ENCODE measurements at regions not wholly inside any gene's neighbourhood (a gene's known extent, or its start where the extent isn't known, plus 50 kb on each side); places are given as distances from the start of the nearest gene placed in this dataset.

DNA sequence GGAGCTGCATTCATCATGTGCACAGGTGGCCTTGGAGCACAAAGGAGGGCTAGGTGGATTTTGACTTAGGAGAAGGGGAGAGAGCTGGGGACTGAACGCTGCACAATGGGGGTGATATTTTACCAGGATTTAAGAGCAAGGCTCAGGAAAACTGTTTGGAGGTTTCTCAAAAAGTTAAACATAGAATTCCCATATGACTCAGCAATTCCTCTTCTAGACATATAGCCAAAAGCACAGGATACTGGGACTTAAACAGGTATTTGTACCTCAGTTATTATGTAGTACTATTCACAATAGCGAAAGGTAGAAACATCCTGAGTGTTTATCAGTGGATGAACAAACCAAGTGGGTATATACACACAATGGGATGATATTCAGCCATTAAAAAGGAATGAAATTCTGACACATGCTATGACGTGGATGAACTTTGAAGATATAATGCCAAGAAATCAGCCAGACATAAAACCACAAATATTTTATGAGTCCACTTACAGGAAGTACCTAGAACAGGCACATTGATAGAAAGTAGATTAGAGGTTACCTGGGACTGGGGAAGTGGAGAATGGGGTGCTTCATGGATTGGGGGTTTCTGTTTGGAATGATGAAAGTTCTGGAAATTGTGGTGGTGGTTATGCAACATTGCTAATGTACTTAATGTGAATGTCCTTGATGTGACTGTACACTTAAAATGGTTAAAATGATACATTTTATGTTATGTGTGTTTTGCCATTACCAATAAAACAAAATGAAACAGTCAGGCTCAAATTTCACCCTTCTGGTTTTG lies 216.9 kb downstream of the HAUS1 start:
- no peak for DNase-seq (ENCODE audit: low read depth in 4 of 4, low spot score in 1 of 4)

- DNase-seq (ENCODE audit: low read depth in 4 of 4, low spot score in 1 of 4): no peak
These were observed 217.8 kb downstream of the HAUS1 start for GRCh38 chr18:46321955-46322354.

DNA sequence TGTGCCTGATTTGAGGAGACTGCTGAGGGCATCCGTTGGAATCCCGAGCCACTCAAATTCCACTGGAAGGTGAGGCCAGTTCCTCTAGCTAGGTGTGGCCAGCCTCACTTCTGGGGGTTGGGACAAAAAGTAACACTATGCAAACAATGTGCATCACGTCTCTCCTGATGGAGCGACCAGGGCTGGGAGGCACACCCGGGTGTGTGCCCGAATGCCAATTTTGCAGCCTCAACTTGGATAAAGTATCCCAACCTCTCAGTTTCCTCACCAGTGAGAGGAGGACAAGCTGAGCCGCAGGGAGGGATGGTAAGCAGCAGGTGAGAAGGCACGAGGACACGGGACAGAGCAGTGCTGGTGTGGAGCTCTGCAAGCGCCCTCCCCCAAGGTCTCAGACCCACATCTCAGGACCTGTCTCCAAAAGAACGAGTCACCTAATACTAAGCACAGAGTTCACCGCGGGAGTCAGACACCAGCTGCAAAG lies 218.3 kb downstream of the HAUS1 start:
- DNase-seq (ENCODE audit: low read depth in 4 of 4, low spot score in 1 of 4): no peak

DNA sequence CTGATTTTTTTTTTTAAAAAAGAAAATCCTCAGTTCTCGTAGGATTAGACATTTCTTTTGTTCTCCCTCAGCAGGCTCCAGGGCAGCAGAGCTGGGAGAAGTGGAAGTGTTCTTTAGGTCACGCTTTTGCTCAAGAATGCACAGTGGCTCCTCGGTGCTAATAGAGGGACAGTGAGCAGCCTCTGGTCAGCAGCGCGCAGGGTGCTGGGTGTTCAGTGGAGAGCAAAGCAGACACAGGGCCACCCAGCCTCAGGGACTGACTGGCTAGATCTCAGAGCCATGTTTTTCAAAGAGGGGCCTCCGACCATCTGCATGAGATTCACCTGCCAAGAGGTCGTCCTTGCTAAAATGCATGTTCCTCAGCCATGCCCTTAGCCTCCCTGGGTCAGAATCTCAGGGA lies 218.8 kb downstream of the HAUS1 start:
- no peak for DNase-seq (ENCODE audit: low read depth in 4 of 4, low spot score in 1 of 4)

- no peak for DNase-seq (ENCODE audit: low read depth in 4 of 4, low spot score in 1 of 4)
These were observed 220.1 kb downstream of the HAUS1 start for GRCh38 chr18:46324087-46324955.

- DNase-seq (ENCODE audit: low read depth in 4 of 4, low spot score in 1 of 4): no peak
These were observed 221.7 kb downstream of the HAUS1 start for GRCh38 chr18:46325895-46326294.

- no peak for DNase-seq (ENCODE audit: low read depth in 4 of 4, low spot score in 1 of 4)
These were observed 225.6 kb downstream of the HAUS1 start for GRCh38 chr18:46329736-46330246.

DNA sequence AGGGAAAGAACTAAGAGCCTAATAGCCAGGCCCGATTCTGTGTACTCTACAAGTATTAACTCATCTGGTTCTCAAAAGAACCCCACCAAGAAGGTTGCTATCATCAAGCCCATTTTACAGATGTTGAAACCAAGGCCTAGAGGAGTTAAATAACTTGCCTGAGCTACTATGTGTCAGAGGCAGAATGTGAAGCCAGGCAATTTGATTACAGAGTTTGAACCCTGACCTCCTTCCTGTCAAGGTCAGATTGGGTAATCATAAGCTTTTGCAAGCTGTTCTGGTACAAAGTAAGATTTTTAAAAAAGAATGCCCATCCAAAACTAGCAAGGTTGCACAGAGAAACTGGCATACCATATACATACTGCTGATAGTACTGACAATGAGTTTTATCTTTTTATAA lies 227.1 kb downstream of the HAUS1 start:
- no peak for DNase-seq (ENCODE audit: low read depth in 4 of 4, low spot score in 1 of 4)

DNA sequence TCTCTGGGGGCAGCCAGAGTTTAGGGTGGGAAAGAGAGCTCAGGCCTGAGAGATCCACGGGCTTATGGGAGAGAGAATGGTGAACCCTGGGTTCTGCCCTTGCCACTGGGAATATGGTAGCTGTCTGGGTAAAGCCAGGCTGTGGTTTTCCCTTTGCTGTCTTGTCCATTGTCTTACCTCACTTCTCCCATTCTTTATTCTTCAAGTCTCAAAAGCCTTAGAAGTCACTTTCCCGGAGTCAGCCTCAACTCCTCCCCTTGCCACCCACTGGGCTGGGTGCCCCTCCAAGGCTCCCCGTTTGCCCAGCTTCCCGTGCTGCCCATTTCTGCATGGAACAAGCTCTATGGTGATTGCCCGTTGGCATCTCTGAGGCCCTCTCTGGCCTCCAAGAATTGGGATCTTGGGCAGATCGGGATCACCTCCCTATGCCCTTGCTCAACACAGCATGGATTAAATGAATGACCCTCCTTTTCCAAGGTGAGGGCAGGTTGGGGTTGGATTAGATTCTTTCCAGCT lies 228.2 kb downstream of the HAUS1 start:
- DNase-seq (ENCODE audit: low read depth in 4 of 4, low spot score in 1 of 4): no peak

DNA sequence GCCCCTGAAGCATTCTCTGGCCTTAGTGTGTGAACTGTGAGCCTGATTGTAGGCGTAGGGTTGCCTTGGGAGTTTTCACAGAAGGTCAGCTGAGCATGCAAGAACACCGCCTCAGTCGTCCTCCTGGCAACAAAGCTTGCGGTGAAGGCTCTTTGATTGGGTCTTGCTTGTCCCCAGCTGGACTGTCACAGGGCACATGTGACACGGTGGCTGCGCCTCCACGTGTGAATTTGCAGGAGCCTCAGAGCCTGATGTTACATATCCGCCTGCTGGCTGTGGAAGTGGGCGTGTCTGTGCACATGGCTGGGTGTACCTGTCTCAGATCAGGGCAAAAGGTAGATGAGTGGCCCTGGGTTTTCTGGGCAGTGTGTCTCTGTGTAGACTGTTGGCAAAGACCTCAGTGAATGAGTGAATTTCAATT lies 228.7 kb downstream of the HAUS1 start:
- peak in 1 of 4 experiments; percentile 1 for DNase-seq (ENCODE audit: low read depth in 4 of 4, low spot score in 1 of 4)

- peak in 1 of 4 experiments; percentile 19 for DNase-seq (ENCODE audit: low read depth in 4 of 4, low spot score in 1 of 4)
These were observed 229.4 kb downstream of the HAUS1 start for GRCh38 chr18:46333431-46334135.

- peak in 1 of 4 experiments; percentile 2 for DNase-seq (ENCODE audit: low read depth in 4 of 4, low spot score in 1 of 4)
These were observed 230.7 kb downstream of the HAUS1 start for GRCh38 chr18:46334868-46335281.

DNA sequence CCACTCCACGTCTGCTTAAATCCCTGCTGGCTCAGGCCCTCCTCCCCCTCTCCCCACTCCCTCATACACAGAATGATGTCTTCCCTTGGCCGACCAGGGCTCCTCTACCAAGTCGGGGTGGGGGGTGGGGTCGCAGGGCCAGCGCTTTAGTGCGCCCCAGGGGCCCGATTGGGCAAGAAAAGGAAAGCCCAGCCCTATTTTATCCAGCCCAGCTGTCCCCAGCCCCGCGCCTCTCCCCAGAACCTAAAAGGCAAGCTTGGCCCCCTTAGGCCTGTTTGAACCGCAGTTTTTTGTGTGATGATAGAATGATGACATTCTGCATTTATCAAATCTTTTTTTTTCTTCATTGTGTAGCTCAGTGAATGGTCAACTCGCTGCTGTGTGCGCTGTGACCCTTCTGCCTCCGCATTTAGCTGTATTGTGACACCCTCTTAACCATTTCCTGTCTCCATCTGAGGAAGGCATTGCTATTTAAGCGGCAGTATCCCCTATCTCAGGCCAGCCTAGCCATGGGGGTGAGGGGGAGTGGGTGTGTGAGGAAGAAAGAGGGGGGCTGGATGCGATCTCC lies 231.4 kb downstream of the HAUS1 start:
- no peak for DNase-seq (ENCODE audit: low read depth in 4 of 4, low spot score in 1 of 4)

DNA sequence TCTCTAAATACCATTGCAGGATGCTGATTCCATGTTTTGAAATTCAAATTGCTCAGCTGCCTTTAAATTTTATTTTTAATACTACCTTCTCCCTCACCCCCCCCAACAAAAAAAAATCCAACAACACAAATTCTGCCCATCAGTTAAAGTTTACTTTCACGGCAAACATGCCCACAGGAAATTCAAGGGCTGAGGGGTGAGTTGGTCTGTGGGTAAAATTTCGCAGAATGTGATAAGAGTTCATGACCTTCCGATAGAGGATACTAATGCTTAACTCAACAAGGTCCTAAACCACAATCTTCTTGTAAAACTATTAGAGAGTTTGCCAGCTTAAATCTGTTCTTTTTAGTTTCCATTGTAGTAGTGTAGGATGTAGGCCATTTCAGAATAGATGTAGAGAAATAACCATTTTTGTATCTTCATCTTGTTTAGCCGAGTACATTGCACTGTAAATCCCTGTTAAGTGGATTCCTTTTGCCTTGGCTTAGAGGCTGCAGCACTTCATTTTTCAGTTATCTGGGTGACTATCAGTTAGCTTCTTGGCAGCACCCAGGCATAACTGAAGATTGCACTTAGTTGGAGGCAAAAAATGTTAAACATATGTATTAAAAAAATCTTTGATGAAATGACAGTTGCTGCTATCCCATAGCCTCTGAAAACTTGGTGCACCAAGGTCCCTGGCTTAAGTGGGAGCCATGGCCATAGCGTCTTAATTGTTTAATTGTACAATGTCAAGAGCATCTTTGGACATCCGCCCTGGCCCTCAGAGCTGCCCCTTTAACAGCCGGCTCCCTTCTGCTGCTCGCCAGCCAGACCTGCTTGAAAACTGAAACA lies 232.3 kb downstream of the HAUS1 start:
- DNase-seq (ENCODE audit: low read depth in 4 of 4, low spot score in 1 of 4): no peak

DNA sequence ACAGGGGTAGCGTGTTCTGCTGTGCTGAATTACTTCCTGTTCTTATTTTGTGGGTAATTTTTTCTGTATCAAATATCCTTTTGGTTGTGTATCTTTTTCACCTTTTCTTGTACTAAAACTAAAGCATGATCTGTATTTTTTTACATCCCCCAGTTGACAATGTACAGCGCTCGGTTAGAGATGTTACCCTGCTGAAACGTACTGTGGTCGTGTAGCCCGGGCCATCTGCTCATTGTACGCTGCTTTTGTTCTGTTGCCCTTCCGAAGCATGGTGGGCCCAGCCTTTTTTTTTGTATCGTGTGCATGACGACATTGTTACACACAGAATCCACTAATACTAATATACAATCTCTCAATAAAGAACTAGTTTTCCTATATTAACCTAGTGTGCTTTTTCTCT lies 233.1 kb downstream of the HAUS1 start:
- no peak for DNase-seq (ENCODE audit: low read depth in 4 of 4, low spot score in 1 of 4)

- no peak for DNase-seq (ENCODE audit: low read depth in 4 of 4, low spot score in 1 of 4)
These were observed 234.0 kb downstream of the HAUS1 start for GRCh38 chr18:46338205-46338604.

GRCh38 chr18:46338766-46339165 lies 234.6 kb downstream of the HAUS1 start:
- DNase-seq (ENCODE audit: low read depth in 4 of 4, low spot score in 1 of 4): no peak

DNA sequence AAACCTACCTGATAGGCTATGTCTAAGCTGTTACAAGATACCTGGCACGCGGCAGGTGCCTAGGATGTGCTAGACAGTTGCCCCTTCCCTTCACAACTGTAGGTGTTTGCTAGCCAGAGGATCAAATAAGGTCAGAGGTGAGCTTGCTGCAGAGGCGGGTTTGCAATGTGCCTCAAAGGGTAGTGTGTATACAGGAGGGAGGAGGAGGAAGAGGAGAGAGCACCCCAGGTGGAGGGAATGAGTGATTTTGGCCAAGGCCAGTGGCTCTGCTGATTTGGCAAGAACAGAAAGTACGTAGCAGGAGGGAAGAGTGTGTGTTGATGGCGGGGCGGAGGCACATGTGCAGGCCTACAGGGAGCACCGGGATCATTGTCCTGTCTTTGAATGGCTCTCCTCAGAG lies 236.5 kb downstream of the HAUS1 start:
- DNase-seq (ENCODE audit: low read depth in 4 of 4, low spot score in 1 of 4): no peak

DNA sequence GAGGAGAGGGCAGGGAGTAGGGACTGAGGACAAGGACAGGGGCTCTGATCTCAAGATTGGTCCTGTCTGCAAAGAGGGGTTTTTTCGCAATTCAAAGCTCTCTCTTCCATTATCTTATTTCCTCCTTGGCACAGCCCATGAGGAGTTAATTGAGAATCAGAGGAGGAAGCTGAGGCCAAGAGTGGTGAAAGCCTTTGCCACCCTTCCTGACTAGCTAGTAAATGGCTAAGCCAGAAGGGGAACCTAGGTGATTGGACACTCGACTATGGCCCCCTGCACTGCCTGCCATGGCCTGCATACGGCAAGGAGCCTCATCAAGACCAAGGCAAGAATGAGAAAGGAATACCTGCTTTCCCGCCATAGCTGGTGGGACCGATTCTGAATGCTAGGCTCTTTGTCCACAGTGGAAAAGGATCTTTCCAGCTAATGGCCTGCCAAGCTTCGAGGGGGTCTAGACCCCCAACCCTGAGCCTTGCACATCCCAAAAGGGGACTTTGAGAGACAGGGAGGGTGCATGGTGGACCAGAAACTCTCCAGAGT lies 237.9 kb downstream of the HAUS1 start:
- no peak for DNase-seq (ENCODE audit: low read depth in 4 of 4, low spot score in 1 of 4)

GRCh38 chr18:46343456-46343855 lies 239.3 kb downstream of the HAUS1 start:
- DNase-seq (ENCODE audit: low read depth in 4 of 4, low spot score in 1 of 4): no peak
